GM23338 (cell line): ENCODE measurements at regions not wholly inside any gene's neighbourhood (a gene's known extent, or its start where the extent isn't known, plus 50 kb on each side); places are given as distances from the start of the nearest gene placed in this dataset.

Experiments used
- EZH2 ChIP-seq: fragments of 200-600 bp; sonication (generic); IDR thresholded peaks from one replicate; pipeline ENCODE4 v1.8.0; 2017; ENCODE audit warnings: antibody characterized with exemption, mild to moderate bottlenecking, low read depth; ENCODE audit not compliant: unreplicated experiment
- EZH2phosphoT487 ChIP-seq: fragments of 200-600 bp; sonication (generic); IDR thresholded peaks from one replicate; pipeline ENCODE4 v1.8.1; 2018; ENCODE audit warnings: antibody characterized with exemption; ENCODE audit not compliant: unreplicated experiment
- JUNB ChIP-seq: IDR thresholded peaks from one replicate; pipeline ENCODE4 v1.6.1; 2016; ENCODE audit warnings: antibody characterized with exemption; ENCODE audit not compliant: unreplicated experiment
- POLR2AphosphoS5 ChIP-seq: IDR thresholded peaks from 2 replicates; pipeline ENCODE4 v1.6.1; 2016; ENCODE audit warnings: antibody characterized with exemption, low read depth
- ZNF114 ChIP-seq: fragments of 250-450 bp; sonication (Bioruptor Pico); IDR thresholded peaks from 2 replicates; pipeline ENCODE4 v1.5.0; 2020; ENCODE audit warnings: mild to moderate bottlenecking, moderate library complexity
- TF ChIP-seq, protein P1 (sequence below), 2 experiments: fragments of 200-600 bp in 1 of 2; sonication (generic) in 1 of 2; conservative IDR thresholded peaks; 2 replicates each; pipeline versions ENCODE4 v1.5.1 to v1.6.1; 2016 to 2017; ENCODE audit warnings: antibody characterized with exemption in 2 of 2, low read depth in 2 of 2, mild to moderate bottlenecking in 2 of 2, moderate library complexity in 1 of 2
- TF ChIP-seq, protein P2 (sequence below): IDR thresholded peaks from one replicate; pipeline ENCODE4 v1.6.1; 2018; ENCODE audit warnings: antibody characterized with exemption; ENCODE audit not compliant: unreplicated experiment
- TF ChIP-seq, protein P3 (sequence below): fragments of 250-450 bp; sonication (Bioruptor Pico); IDR thresholded peaks from 2 replicates; pipeline ENCODE4 v1.5.0; 2020; ENCODE audit warnings: mild to moderate bottlenecking, moderate library complexity
- TF ChIP-seq, protein P4 (sequence below): IDR thresholded peaks from 2 replicates; pipeline ENCODE4 v1.6.1; 2016; ENCODE audit warnings: antibody characterized with exemption

DNA sequence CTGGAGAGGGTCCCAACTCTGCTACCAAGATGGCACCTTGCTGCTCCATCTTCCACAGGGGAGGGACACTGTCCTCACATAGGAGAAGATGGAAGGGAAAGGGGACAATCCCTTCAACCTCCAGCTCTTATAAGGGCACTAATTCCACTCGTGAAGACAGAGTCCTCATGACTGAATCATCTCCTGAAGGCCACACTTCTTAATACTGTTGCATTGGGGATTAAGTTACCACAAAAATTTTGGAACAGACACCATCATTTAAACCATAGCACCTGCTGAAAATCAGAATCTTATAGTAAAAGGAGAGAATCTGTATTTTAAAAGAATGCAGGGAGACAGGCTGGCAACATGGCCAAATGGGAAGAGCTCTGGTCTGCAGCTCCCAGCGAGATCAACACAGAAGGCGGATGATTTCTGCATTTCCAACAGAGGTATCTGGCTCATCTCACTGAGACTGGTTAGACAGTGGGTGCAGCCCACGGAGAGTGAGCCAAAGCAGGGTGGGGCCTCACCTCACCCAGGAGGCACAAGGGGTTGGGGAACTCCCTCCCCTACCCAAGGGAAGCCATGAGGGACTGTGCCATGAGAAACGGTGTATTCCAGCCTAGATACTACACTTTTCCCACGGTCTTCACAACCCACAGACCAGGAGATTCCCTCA lies 69.4 kb upstream of the LIPC start:
- TF ChIP-seq, protein P1, sequence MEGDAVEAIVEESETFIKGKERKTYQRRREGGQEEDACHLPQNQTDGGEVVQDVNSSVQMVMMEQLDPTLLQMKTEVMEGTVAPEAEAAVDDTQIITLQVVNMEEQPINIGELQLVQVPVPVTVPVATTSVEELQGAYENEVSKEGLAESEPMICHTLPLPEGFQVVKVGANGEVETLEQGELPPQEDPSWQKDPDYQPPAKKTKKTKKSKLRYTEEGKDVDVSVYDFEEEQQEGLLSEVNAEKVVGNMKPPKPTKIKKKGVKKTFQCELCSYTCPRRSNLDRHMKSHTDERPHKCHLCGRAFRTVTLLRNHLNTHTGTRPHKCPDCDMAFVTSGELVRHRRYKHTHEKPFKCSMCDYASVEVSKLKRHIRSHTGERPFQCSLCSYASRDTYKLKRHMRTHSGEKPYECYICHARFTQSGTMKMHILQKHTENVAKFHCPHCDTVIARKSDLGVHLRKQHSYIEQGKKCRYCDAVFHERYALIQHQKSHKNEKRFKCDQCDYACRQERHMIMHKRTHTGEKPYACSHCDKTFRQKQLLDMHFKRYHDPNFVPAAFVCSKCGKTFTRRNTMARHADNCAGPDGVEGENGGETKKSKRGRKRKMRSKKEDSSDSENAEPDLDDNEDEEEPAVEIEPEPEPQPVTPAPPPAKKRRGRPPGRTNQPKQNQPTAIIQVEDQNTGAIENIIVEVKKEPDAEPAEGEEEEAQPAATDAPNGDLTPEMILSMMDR (conservative IDR thresholded peaks at IDR 0.05; ENCODE audit: low read depth in 2 of 2) = no peak
- TF ChIP-seq, protein P2, sequence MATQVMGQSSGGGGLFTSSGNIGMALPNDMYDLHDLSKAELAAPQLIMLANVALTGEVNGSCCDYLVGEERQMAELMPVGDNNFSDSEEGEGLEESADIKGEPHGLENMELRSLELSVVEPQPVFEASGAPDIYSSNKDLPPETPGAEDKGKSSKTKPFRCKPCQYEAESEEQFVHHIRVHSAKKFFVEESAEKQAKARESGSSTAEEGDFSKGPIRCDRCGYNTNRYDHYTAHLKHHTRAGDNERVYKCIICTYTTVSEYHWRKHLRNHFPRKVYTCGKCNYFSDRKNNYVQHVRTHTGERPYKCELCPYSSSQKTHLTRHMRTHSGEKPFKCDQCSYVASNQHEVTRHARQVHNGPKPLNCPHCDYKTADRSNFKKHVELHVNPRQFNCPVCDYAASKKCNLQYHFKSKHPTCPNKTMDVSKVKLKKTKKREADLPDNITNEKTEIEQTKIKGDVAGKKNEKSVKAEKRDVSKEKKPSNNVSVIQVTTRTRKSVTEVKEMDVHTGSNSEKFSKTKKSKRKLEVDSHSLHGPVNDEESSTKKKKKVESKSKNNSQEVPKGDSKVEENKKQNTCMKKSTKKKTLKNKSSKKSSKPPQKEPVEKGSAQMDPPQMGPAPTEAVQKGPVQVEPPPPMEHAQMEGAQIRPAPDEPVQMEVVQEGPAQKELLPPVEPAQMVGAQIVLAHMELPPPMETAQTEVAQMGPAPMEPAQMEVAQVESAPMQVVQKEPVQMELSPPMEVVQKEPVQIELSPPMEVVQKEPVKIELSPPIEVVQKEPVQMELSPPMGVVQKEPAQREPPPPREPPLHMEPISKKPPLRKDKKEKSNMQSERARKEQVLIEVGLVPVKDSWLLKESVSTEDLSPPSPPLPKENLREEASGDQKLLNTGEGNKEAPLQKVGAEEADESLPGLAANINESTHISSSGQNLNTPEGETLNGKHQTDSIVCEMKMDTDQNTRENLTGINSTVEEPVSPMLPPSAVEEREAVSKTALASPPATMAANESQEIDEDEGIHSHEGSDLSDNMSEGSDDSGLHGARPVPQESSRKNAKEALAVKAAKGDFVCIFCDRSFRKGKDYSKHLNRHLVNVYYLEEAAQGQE = no peak
- TF ChIP-seq EZH2 (no peak), POLR2AphosphoS5 (no peak), ZNF114 (CRISPR knock-in tag) (no peak), EZH2phosphoT487 (no peak), JUNB (no peak)
- TF ChIP-seq, protein P3, sequence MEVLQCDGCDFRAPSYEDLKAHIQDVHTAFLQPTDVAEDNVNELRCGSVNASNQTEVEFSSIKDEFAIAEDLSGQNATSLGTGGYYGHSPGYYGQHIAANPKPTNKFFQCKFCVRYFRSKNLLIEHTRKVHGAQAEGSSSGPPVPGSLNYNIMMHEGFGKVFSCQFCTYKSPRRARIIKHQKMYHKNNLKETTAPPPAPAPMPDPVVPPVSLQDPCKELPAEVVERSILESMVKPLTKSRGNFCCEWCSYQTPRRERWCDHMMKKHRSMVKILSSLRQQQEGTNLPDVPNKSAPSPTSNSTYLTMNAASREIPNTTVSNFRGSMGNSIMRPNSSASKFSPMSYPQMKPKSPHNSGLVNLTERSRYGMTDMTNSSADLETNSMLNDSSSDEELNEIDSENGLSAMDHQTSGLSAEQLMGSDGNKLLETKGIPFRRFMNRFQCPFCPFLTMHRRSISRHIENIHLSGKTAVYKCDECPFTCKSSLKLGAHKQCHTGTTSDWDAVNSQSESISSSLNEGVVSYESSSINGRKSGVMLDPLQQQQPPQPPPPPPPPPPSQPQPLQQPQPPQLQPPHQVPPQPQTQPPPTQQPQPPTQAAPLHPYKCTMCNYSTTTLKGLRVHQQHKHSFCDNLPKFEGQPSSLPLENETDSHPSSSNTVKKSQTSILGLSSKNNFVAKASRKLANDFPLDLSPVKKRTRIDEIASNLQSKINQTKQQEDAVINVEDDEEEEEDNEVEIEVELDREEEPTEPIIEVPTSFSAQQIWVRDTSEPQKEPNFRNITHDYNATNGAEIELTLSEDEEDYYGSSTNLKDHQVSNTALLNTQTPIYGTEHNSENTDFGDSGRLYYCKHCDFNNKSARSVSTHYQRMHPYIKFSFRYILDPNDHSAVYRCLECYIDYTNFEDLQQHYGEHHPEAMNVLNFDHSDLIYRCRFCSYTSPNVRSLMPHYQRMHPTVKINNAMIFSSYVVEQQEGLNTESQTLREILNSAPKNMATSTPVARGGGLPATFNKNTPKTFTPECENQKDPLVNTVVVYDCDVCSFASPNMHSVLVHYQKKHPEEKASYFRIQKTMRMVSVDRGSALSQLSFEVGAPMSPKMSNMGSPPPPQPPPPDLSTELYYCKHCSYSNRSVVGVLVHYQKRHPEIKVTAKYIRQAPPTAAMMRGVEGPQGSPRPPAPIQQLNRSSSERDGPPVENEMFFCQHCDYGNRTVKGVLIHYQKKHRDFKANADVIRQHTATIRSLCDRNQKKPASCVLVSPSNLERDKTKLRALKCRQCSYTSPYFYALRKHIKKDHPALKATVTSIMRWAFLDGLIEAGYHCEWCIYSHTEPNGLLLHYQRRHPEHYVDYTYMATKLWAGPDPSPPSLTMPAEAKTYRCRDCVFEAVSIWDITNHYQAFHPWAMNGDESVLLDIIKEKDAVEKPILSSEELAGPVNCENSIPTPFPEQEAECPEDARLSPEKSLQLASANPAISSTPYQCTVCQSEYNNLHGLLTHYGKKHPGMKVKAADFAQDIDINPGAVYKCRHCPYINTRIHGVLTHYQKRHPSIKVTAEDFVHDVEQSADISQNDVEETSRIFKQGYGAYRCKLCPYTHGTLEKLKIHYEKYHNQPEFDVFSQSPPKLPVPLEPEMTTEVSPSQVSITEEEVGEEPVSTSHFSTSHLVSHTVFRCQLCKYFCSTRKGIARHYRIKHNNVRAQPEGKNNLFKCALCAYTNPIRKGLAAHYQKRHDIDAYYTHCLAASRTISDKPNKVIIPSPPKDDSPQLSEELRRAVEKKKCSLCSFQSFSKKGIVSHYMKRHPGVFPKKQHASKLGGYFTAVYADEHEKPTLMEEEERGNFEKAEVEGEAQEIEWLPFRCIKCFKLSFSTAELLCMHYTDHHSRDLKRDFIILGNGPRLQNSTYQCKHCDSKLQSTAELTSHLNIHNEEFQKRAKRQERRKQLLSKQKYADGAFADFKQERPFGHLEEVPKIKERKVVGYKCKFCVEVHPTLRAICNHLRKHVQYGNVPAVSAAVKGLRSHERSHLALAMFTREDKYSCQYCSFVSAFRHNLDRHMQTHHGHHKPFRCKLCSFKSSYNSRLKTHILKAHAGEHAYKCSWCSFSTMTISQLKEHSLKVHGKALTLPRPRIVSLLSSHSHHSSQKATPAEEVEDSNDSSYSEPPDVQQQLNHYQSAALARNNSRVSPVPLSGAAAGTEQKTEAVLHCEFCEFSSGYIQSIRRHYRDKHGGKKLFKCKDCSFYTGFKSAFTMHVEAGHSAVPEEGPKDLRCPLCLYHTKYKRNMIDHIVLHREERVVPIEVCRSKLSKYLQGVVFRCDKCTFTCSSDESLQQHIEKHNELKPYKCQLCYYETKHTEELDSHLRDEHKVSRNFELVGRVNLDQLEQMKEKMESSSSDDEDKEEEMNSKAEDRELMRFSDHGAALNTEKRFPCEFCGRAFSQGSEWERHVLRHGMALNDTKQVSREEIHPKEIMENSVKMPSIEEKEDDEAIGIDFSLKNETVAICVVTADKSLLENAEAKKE (CRISPR knock-in tag) = no peak
- TF ChIP-seq, protein P4, sequence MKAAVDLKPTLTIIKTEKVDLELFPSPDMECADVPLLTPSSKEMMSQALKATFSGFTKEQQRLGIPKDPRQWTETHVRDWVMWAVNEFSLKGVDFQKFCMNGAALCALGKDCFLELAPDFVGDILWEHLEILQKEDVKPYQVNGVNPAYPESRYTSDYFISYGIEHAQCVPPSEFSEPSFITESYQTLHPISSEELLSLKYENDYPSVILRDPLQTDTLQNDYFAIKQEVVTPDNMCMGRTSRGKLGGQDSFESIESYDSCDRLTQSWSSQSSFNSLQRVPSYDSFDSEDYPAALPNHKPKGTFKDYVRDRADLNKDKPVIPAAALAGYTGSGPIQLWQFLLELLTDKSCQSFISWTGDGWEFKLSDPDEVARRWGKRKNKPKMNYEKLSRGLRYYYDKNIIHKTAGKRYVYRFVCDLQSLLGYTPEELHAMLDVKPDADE = no peak
